ENCODE measurements at regions not wholly inside any gene's neighbourhood (a gene's known extent, or its start where the extent isn't known, plus 50 kb on each side); places are given as distances from the start of the nearest gene placed in this dataset.

DNA sequence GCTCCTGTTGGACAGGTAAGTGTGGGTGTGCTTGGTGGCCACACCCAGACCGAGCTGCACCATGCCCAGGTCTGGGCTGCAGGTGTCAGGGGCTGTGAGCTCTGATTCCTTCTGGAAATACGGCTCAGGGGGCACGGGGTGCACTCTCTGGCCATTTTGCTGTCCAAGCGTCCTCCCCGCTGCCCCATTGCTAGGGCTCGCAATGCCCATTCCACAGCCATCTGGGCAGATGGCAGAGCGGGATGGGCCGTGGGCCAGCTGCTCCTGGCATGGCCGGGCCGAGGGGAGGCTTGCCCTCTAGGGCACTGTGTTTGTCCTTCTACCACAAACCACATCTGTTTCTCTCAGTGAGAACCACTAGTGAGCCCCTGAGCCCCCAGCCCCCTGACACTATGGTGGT is 67.9 kb upstream of the RXRA start:
- TF ChIP-seq, protein P1, sequence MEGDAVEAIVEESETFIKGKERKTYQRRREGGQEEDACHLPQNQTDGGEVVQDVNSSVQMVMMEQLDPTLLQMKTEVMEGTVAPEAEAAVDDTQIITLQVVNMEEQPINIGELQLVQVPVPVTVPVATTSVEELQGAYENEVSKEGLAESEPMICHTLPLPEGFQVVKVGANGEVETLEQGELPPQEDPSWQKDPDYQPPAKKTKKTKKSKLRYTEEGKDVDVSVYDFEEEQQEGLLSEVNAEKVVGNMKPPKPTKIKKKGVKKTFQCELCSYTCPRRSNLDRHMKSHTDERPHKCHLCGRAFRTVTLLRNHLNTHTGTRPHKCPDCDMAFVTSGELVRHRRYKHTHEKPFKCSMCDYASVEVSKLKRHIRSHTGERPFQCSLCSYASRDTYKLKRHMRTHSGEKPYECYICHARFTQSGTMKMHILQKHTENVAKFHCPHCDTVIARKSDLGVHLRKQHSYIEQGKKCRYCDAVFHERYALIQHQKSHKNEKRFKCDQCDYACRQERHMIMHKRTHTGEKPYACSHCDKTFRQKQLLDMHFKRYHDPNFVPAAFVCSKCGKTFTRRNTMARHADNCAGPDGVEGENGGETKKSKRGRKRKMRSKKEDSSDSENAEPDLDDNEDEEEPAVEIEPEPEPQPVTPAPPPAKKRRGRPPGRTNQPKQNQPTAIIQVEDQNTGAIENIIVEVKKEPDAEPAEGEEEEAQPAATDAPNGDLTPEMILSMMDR (IDR thresholded peaks at IDR 0.05; ENCODE audit: low read depth, low read length): no peak
- TF ChIP-seq EZH2phosphoT487 (IDR thresholded peaks at IDR 0.05; ENCODE audit: low read depth): no peak
